Liver (tissue), 3 donors: ENCODE measurements at regions not wholly inside any gene's neighbourhood (a gene's known extent, or its start where the extent isn't known, plus 50 kb on each side); places are given as distances from the start of the nearest gene placed in this dataset.

Experiments
- GABPA ChIP-seq, 2 donors: IDR thresholded peaks in 1 of 2; conservative IDR thresholded peaks in 1 of 2; 2 replicates each; pipeline ENCODE4 v1.6.1; 2016; ENCODE audit warnings: antibody characterized with exemption in 2 of 2, mild to moderate bottlenecking in 1 of 2, moderate library complexity in 1 of 2
- YY1 ChIP-seq: IDR thresholded peaks from 2 replicates; pipeline ENCODE4 v1.6.1; 2016; ENCODE audit warnings: antibody characterized with exemption, mild to moderate bottlenecking
- TF ChIP-seq, protein P1 (sequence below): fragments of 150-350 bp; IDR thresholded peaks from 2 replicates; pipeline ENCODE4 v1.5.1; 2017; ENCODE audit warnings: improper control_type of control experiment, low read depth, low read length; ENCODE audit not compliant: missing input control
- donor health status: healthy.
- donor health status: healthy.

DNA sequence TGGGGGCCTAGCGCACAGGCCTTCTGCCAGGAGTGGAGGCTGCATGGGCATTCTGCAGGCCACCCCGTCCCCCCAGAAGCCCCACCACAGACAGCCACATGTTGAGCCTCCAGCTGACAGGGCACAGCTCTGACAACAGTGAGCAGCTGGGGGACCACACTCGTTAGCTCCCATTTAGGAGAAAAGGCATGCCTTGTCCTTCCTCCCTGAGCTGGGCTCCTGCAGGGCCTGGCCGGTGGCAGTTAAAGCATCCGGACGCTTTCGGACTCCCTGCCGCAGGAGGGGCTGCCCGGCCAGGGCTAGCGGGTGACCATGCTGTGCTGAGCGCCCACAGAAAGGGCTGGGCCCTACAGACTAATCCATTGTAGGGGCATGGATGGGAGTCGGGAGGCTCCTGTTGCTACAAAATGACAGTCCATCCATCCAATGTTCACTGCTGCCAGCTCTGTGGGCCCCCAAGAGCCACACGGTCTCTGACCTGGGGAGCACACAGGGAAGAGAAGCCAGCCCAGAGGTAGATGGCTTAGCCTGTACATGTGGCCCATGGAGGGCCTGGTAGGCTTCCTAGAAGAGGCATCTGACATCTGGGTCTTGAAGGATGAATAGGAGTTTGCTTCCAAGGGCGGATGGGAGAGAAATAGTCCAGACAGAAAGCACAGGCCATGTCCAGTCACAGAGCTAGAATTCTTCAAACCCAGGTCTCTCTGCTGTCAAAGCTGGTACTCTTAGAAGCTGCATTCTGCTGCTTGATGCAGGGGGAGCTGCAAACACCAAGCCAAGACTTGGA lies 116.5 kb upstream of the VSTM2B start:
- TF ChIP-seq, protein P1, sequence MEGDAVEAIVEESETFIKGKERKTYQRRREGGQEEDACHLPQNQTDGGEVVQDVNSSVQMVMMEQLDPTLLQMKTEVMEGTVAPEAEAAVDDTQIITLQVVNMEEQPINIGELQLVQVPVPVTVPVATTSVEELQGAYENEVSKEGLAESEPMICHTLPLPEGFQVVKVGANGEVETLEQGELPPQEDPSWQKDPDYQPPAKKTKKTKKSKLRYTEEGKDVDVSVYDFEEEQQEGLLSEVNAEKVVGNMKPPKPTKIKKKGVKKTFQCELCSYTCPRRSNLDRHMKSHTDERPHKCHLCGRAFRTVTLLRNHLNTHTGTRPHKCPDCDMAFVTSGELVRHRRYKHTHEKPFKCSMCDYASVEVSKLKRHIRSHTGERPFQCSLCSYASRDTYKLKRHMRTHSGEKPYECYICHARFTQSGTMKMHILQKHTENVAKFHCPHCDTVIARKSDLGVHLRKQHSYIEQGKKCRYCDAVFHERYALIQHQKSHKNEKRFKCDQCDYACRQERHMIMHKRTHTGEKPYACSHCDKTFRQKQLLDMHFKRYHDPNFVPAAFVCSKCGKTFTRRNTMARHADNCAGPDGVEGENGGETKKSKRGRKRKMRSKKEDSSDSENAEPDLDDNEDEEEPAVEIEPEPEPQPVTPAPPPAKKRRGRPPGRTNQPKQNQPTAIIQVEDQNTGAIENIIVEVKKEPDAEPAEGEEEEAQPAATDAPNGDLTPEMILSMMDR: no peak
- TF ChIP-seq GABPA (IDR thresholded peaks at IDR 0.05 in 1 of 2, conservative IDR thresholded peaks at IDR 0.05 in 1 of 2) (no peak), YY1 (no peak)
